Muscle layer of colon (tissue), 2 donors: ENCODE measurements at regions not wholly inside any gene's neighbourhood (a gene's known extent, or its start where the extent isn't known, plus 50 kb on each side); places are given as distances from the start of the nearest gene placed in this dataset.

ENCODE experiments used
- H3K27ac ChIP-seq: one replicate; pipeline ENCODE4 v1.7.0; 2013; ENCODE audit warnings: low read depth, mild to moderate bottlenecking, low read length, moderate library complexity
- H3K27me3 ChIP-seq, 2 donors: one replicate each; pipeline ENCODE4 v1.7.0; 2013; ENCODE audit warnings: low read length in 2 of 2, mild to moderate bottlenecking in 2 of 2; ENCODE audit not compliant: insufficient read depth in 2 of 2, control insufficient read depth in 1 of 2
- H3K36me3 ChIP-seq: one replicate; pipeline ENCODE4 v1.7.0; 2013; ENCODE audit warnings: mild to moderate bottlenecking, low read length; ENCODE audit not compliant: insufficient read depth
- H3K4me1 ChIP-seq: one replicate; pipeline ENCODE4 v1.7.0; 2013; ENCODE audit warnings: mild to moderate bottlenecking, low read length; ENCODE audit not compliant: insufficient read depth
- H3K4me3 ChIP-seq, 2 donors: one replicate each; pipeline ENCODE4 v1.7.0; 2013; ENCODE audit warnings: low read length in 2 of 2, low read depth in 1 of 2, mild to moderate bottlenecking in 1 of 2, moderate library complexity in 1 of 2
- H3K9ac ChIP-seq: one replicate; pipeline ENCODE4 v1.7.0; 2013; ENCODE audit warnings: low read length
- H3K9me3 ChIP-seq: one replicate; pipeline ENCODE4 v1.7.0; 2013; ENCODE audit warnings: mild to moderate bottlenecking, low read length
- donor health status: abdominal sarcoma.
- donor health status: Adenocarcinoma of cecum.

DNA sequence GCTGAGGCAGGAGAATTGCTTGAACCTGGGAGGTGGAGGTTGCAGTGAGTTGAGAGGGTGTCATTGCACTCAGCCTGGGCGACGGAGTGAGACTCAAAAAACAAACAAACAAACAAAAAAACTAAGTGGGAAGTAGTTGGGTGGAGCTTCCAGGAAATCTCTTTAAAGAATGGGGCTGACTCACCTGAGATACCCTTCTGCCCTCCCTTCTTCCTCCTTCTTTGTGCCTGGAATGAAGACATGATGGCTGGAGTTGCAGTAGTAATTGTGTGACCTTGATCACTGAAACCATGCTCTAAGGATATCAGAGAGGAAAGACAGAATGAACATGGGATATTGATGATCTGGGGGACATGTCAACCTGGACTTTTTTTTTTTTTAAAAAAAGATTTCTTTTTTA lies 87.6 kb upstream of the MED13L start:
- peaks cover 6% of the 10 kb centered on the region for H3K4me1 ChIP-seq
- no peaks in the 10 kb centered on the region for H3K9me3 ChIP-seq
- H3K4me3 ChIP-seq: no peak overlapping the region
- H3K27me3 ChIP-seq: no peaks in the 10 kb centered on the region
- H3K27ac ChIP-seq: no peak overlapping the region
- no peaks in the 10 kb centered on the region for H3K36me3 ChIP-seq
- no peak overlapping the region for H3K9ac ChIP-seq

DNA sequence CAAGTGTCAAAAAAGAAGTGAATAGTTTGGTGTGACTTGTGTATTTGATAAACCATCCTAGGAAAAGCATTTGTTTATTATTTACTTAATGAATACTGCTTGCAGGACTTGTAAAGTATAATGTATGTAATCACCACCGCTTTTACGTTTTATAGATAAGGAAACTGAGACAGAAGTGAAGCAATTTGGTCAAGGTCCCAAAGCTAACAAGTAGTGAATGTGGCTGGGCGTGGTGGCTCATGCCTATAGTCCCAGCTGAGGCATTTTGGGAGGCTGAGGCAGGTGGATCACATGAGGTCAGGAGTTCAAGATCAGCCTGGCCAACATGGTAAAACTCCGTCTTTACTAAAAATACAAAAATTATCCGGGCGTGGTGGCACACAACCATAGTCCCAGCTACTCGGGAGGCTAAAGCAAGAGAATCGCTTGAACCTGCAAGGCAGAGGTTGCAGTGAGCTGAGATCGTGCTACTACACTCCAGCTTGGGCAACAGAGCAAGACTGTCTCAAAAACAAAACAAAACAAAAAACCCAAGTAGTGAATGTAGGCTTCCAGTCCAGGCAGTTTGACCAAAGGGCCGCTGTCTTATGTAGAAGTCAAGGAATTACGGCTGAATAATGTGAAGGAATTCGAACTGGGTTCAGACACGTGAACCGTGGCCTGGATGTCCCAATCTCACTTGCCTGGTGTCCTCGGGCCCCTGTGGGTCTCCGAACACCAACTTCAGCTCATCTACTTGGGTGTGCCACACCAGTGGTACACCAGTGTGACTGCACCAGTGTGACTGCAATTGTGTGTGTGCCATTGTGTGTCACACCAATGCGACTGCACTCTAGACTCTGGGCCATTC lies 88.3 kb upstream of the MED13L start:
- H3K4me3 ChIP-seq: no peak overlapping the region
- no peaks in the 10 kb centered on the region for H3K27me3 ChIP-seq
- no peak overlapping the region for H3K9ac ChIP-seq
- H3K27ac ChIP-seq: no peak overlapping the region
- H3K9me3 ChIP-seq: no peaks in the 10 kb centered on the region
- peaks cover 6% of the 10 kb centered on the region for H3K4me1 ChIP-seq
- no peaks in the 10 kb centered on the region for H3K36me3 ChIP-seq

DNA sequence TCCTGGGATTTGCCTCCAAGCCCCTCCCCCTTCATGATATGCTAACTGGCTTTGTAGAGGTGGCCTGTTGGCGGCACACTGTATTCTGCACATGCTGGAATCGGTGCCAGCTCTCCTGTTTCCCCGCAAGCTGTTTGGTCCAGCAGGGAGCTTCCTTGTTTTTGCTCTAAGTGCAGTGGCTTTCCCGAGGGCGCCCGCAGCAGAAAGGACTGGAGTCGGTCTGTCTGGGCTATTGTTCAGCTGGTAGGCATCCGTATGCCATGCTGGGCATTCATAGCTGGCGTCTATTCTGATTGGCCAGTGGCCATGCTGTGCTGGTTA lies 88.9 kb upstream of the MED13L start:
- peaks cover 6% of the 10 kb centered on the region for H3K4me1 ChIP-seq
- no peaks in the 10 kb centered on the region for H3K36me3 ChIP-seq
- no peak overlapping the region for H3K4me3 ChIP-seq
- no peaks in the 10 kb centered on the region for H3K9me3 ChIP-seq
- no peak overlapping the region for H3K27ac ChIP-seq
- no peaks in the 10 kb centered on the region for H3K27me3 ChIP-seq
- no peak overlapping the region for H3K9ac ChIP-seq

DNA sequence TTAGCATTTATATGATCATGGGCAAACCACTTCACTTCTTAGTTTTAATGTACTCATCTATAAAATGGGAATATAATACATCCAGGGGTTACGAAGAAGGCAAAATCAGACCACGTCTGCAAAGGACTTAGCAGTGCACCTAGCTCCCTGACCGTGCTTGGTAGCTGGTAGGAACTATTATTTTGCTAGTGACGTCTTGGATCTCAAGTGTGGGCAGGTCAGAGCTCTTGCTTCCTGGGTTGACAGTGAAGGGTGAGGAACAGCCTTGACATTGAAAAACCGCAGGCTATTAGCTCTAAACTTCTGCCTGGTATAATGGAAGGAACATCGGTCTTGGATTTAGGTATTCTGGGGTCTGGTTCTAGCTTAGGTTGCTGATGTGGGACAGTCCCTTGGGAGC lies 89.3 kb upstream of the MED13L start:
- peaks cover 6% of the 10 kb centered on the region for H3K4me1 ChIP-seq
- H3K36me3 ChIP-seq: no peaks in the 10 kb centered on the region
- no peak overlapping the region for H3K9ac ChIP-seq
- H3K27ac ChIP-seq: no peak overlapping the region
- no peak overlapping the region for H3K4me3 ChIP-seq
- H3K27me3 ChIP-seq: no peaks in the 10 kb centered on the region
- no peaks in the 10 kb centered on the region for H3K9me3 ChIP-seq

DNA sequence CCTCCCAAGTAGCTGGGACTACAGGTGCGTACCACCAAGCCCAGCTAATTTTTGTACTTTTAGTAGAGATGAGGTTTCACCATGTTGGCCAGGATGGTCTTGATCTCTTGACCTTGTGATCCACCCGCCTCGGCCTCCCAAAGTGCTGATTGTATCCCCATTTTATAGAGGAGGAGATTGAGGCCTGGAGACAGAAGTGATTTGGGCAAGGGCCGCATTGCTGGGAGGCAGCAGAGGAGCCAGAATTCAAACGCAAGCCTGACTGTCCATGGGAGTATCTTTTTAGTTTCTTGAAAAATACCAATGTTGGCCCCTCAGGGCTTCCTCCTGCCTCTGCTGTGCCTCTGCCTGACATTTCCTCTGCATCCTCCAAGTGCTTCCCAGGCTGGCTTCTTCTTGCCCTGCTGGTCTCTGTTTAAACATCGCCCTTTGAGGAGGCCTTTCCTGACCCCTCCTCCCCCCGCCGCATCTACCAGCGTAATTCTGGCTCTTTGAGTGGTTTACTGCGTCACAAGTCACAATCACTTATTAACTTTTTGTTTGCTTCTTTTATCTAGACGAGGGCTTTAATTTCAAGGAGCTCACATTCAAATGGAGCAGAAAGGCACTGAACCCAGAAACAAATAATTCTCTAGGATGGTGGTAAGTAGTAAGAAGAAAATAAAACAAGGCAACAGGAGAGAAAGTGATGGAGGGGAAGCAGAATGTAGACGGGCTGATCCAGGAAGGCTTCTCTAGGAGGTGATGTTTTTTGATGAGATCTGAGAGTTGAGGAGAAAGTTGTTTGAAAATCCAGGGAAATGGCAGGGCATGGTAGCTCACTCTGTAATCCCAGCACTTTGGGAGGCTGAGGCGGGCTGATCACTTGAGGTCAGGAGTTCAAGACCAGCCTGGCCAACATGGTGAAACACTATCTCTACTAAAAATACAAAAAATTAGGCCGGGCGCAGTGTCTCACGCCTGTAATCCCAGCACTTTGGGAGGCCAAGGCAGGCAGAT lies 91.0 kb upstream of the MED13L start:
- H3K36me3 ChIP-seq: no peaks in the 10 kb centered on the region
- no peak overlapping the region for H3K27ac ChIP-seq
- no peaks in the 10 kb centered on the region for H3K27me3 ChIP-seq
- no peaks in the 10 kb centered on the region for H3K9me3 ChIP-seq
- no peak overlapping the region for H3K9ac ChIP-seq
- H3K4me3 ChIP-seq: no peak overlapping the region
- peaks cover 6% of the 10 kb centered on the region for H3K4me1 ChIP-seq

DNA sequence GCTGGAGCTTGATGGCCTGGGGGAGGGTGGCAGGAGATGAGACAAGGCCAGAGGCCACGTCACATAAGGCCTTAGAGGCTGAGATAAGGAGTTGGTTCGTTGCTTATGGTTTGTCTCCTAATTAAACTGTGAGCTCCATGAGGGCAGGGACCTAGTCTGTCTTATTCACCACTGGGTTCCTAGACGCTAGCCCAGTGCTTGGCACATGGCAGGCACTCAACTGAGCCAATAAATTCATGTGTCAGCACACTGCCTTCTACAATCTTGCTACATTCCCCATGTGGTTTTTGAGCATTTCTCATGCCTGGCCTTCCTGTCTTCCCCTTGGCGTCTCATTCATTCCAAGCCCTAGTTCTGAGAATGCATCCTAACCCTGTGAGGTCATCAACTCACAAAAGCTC lies 92.5 kb upstream of the MED13L start:
- H3K27me3 ChIP-seq: no peaks in the 10 kb centered on the region
- H3K9ac ChIP-seq: no peak overlapping the region
- peaks cover 6% of the 10 kb centered on the region for H3K4me1 ChIP-seq
- H3K4me3 ChIP-seq: no peak overlapping the region
- H3K27ac ChIP-seq: no peak overlapping the region
- no peaks in the 10 kb centered on the region for H3K9me3 ChIP-seq
- H3K36me3 ChIP-seq: no peaks in the 10 kb centered on the region

DNA sequence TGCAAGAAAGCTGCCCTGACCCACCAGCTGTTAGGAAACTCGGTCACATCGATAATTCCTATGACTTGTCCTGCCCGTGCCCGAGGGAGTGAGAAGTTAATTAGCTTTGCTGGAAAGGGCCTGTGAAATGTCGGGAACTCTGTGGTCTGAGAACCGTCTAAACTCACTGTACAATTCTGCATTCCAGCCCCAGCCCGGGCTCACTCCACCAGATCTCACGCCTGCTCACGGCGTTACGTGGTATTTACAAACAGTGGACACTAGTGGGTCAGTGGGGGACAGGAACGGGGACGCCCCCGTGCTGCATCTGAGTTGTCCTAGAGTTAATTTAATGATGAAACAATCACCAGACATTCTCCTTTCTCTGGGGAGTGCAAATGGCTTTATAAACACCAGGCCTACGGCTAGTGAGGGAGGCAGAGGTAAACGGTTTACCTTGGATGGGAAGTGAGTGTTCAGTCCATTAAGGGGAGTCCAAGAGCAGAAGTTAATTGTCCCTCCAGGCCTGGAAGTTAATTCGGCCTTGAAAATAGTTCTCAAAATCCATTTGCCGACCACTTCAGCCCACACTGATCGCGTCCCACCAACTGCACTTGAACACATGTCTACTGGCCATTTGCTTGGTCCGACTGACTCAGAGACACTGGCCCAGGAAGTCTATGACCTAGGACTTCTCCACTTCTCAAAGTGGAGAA lies 93.5 kb upstream of the MED13L start:
- no peak overlapping the region for H3K9ac ChIP-seq
- H3K4me1 ChIP-seq: peaks cover 6% of the 10 kb centered on the region
- no peak overlapping the region for H3K4me3 ChIP-seq
- no peaks in the 10 kb centered on the region for H3K27me3 ChIP-seq
- H3K36me3 ChIP-seq: no peaks in the 10 kb centered on the region
- no peak overlapping the region for H3K27ac ChIP-seq
- no peaks in the 10 kb centered on the region for H3K9me3 ChIP-seq

DNA sequence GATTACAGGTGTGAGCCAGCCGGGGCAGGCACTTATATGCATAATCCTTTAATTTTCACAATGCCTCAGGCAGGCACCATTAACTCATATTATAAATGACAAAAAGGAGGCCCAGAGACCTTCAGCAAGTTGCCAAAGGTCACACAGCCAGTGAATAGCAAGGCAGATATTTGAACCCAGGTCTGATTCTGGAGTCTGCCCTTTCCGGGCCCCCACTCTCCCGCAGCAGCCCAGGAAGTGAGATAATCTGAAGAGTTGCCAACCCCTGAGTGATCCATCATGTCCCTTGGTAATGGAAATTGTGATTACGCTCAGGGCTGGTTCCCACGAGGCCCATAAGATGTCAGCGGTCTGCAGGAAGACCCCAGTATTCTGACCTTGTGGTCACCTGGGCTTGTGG lies 95.3 kb upstream of the MED13L start:
- H3K27ac ChIP-seq: no peak overlapping the region
- no peak overlapping the region for H3K9ac ChIP-seq
- H3K4me1 ChIP-seq: no peaks in the 10 kb centered on the region
- H3K9me3 ChIP-seq: no peaks in the 10 kb centered on the region
- H3K27me3 ChIP-seq: no peaks in the 10 kb centered on the region
- no peaks in the 10 kb centered on the region for H3K36me3 ChIP-seq
- H3K4me3 ChIP-seq: no peak overlapping the region

DNA sequence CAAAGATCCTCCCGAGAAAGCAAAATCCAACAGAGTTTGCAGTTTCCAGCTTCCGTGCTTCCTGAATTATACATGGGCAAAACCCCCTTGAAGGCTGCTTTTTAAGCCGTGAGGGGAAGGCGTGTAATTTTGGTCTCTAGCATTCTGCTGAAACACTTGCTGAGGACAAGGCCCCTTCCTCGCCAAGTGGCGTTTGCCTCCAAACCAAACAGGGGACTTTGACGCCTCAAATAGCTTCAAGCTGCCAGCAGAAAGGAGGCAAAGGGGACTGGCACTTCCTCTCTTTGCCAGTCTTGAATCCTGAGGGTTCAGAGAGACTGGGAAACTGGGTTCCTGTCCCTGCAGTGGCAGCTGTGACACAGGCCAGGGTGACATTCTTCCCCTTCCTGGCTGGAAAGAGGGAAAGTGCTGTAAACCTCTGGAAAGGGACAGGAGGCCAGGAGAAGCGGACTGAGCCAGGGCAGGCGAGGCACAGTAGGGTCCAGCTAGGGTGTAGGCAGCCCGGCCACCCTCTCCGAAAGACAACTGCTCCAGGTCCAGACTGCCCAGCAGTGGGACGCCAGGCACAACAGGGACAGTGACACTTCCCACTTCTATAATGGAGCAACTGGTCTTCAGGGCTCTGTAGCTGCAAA lies 96.2 kb upstream of the MED13L start:
- Histone ChIP-seq H3K4me3 (no peak overlapping the region), H3K27me3 (no peaks in the 10 kb centered on the region), H3K36me3 (no peaks in the 10 kb centered on the region), H3K27ac (no peak overlapping the region), H3K9ac (no peak overlapping the region), H3K9me3 (no peaks in the 10 kb centered on the region), H3K4me1 (no peaks in the 10 kb centered on the region)

DNA sequence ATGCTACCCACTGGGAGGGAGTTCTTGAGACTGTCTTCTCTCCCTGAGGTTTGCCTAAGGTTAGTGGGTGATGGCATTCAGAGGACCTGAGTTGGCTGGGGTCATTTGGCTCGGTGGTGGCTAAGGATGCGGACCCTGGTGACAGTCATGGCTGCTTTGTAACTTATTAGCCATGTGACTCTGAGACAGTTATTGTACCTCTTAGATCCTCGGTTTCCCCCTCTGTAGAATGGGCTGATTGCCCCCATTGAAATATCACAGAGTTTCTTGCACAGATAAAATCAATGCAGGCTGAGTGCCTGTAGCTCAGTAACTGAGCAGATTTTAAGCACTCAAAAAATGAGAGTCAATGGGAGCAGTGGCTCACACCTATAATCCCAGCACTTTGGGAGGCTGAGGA lies 96.7 kb upstream of the MED13L start:
- H3K4me3 ChIP-seq: no peak overlapping the region
- H3K9me3 ChIP-seq: no peaks in the 10 kb centered on the region

DNA sequence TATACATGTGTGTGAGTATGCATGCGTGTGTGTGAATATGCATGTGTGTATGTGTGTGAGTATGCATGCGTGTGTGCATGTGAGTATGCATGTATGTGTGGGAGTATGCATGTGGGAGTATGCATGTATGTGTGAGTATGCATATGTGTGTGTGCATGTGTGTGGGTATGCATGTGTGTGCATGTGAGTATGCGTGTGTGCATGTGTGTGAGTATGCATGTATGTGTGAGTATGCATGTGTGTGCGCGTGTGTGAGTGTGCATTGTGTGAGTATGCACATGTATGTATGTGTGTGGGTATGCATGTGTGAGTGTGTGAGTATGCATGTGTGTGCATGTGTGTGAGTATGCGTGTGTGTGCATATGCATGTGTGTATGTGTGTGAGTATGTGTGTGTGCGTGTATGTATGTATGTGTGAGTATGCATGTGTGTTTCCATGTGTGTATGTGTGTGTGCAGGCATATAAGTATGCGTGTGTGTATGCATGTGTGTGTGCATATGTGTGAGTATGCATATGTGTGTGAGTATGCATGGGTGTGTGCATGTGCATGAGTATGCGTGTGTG lies 97.9 kb upstream of the MED13L start:
- Histone ChIP-seq H3K4me1 (no peaks in the 10 kb centered on the region), H3K27me3 (no peaks in the 10 kb centered on the region), H3K9ac (no peak overlapping the region), H3K9me3 (no peaks in the 10 kb centered on the region), H3K4me3 (no peak overlapping the region), H3K27ac (no peak overlapping the region), H3K36me3 (no peaks in the 10 kb centered on the region)

More for the DNA sequence above, 96.7 kb upstream of the MED13L start:
- H3K4me1 ChIP-seq: no peaks in the 10 kb centered on the region
- H3K9ac ChIP-seq: no peak overlapping the region
- H3K36me3 ChIP-seq: no peaks in the 10 kb centered on the region
- H3K27me3 ChIP-seq: no peaks in the 10 kb centered on the region
- no peak overlapping the region for H3K27ac ChIP-seq
